ENCODE measurements at regions not wholly inside any gene's neighbourhood (a gene's known extent, or its start where the extent isn't known, plus 50 kb on each side); places are given as distances from the start of the nearest gene placed in this dataset.
"Not testable (repeated sequence)": the region's sequence is repeated elsewhere in the genome, so short reads cannot be mapped to it uniquely, and the experiment has no call there.

DNA sequence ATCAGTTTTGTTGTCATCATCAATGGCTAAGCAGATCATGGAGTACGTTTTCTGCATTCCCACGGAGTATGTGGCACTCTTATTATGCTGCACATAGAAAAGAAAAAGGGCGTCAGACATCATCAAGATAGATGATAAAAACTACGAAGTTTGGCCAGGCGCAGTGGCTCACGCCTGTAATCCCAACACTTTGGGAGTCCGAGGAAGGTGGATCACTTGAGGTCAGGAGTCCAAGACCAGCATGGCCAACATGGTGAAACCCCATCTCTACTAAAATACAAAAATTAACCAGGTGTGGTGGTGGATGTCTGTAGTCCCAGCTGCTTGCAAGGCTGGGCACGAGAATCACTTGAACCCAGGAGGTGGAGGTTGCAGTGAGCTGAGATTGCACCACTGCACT, 312.8 kb downstream of the GOLGA6L6 start:
- TF ChIP-seq CTCF (conservative IDR thresholded peaks at IDR 0.05); EZH2 (IDR thresholded peaks at IDR 0.05; ENCODE audit: low read depth): not testable (repeated sequence)
